ENCODE measurements at regions not wholly inside any gene's neighbourhood (a gene's known extent, or its start where the extent isn't known, plus 50 kb on each side); places are given as distances from the start of the nearest gene placed in this dataset.
"Not testable (repeated sequence)": the region's sequence is repeated elsewhere in the genome, so short reads cannot be mapped to it uniquely, and the experiment has no call there.

DNA sequence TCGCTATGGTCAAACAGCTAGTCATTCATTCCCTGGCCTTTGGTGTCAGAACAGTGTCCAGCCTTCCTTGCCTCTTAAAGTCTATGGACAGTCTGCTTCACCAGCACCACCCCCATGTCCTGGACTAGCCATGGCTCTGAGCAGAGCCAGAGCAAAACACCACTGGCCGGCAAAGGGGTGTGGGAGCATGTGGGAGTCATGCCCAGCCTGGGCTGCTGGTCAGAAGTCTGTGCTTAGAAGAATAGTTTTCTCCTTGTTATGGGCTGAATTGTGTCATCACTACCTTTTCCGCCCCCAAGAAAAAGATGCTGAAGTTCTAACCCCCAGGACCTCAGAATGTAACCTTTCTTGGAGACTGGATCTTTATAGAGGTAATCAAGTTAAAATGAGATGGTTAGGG, 132.9 kb upstream of the LPP start:
- H3K36me3 Mint-ChIP-seq = no peaks in the 10 kb centered on the region
- Histone ChIP-seq H3K36me3 (replicated peaks in 1 of 2; ENCODE audit: control insufficient read depth in 1 of 2, insufficient read depth in 2 of 2, low read length in 2 of 2) (no peaks in the 10 kb centered on the region), H3K9ac (ENCODE audit: insufficient read depth, low read length, poor library complexity, severe bottlenecking) (no peak overlapping the region), H3K27ac (ENCODE audit: low read depth in 1 of 2, low read length in 2 of 2) (no peak overlapping the region), H3K9me3 (replicated peaks in 1 of 2; ENCODE audit: control insufficient read depth in 1 of 2, insufficient read depth in 1 of 2, low read length in 2 of 2) (no peaks in the 10 kb centered on the region), H3K4me1 (ENCODE audit: control insufficient read depth in 1 of 2, insufficient read depth in 2 of 2, low read length in 2 of 2) (no peaks in the 10 kb centered on the region), H4K20me1 (ENCODE audit: insufficient read depth, low read length) (no peaks in the 10 kb centered on the region), H3K79me2 (ENCODE audit: insufficient read depth, low read length) (no peaks in the 10 kb centered on the region), H3K4me2 (replicated peaks; ENCODE audit: extremely low read depth, low read length, poor library complexity, severe bottlenecking) (no peak overlapping the region), H3K4me3 (replicated peaks in 1 of 3; ENCODE audit: low read depth in 2 of 3, low read length in 3 of 3) (no peak overlapping the region), H2AFZ (ENCODE audit: insufficient read depth, low read depth, low read length, poor library complexity, severe bottlenecking) (peak overlapping the region; percentile 1), H3K27me3 (ENCODE audit: control insufficient read depth in 2 of 2, insufficient read depth in 2 of 2, low read length in 2 of 2) (no peaks in the 10 kb centered on the region)
- peak overlapping the region in 1 of 2 donors; percentile 22 for H3K4me3 Mint-ChIP-seq
- peaks cover 0 to 6% (median 0%) of the 10 kb centered on the region in 7 donors for H3K9me3 Mint-ChIP-seq
- no peak for DNase-seq
- intact Hi-C loops (cut with micrococcal nuclease) = no loop called here
- peaks cover 3% of the 10 kb centered on the region for H3K4me1 Mint-ChIP-seq
- H3K27me3 Mint-ChIP-seq (ENCODE audit: low read depth in 3 of 3) = peaks cover 0 to 3% (median 1%) of the 10 kb centered on the region in 3 donors
- TF ChIP-seq, protein P1, sequence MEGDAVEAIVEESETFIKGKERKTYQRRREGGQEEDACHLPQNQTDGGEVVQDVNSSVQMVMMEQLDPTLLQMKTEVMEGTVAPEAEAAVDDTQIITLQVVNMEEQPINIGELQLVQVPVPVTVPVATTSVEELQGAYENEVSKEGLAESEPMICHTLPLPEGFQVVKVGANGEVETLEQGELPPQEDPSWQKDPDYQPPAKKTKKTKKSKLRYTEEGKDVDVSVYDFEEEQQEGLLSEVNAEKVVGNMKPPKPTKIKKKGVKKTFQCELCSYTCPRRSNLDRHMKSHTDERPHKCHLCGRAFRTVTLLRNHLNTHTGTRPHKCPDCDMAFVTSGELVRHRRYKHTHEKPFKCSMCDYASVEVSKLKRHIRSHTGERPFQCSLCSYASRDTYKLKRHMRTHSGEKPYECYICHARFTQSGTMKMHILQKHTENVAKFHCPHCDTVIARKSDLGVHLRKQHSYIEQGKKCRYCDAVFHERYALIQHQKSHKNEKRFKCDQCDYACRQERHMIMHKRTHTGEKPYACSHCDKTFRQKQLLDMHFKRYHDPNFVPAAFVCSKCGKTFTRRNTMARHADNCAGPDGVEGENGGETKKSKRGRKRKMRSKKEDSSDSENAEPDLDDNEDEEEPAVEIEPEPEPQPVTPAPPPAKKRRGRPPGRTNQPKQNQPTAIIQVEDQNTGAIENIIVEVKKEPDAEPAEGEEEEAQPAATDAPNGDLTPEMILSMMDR (IDR thresholded peaks at IDR 0.05) = no peak
- no peak overlapping the region for H3K27ac Mint-ChIP-seq
- 100% methylated on average over 1 of the region's 3 CpGs for WGBS (ENCODE audit: insufficient coverage)

DNA sequence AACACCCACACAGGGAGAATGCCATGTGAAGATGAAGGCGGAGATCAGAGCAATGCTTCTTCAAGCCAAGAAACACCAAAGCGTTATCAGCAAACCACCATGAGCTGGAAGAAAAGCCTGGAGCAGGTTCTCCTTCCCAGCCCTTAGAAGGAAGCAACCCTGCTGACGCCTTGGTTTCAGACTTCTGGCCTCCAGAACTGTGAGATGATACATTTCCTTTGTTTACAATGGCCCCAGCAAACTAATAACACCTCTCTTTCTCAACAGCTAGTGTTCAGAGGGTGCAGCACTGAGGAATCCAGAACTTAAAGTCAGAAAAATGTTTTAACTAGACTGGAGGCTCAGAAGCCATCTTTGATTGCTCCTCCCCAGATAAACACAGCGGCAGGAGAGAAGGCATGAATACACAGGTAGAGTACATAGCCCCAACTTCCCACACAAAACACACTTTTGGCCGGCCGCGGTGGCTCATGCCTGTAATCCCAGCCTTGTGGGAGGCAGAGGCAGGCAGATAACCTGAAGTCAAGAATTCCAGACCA, 132.4 kb upstream of the LPP start:
- Histone ChIP-seq H3K36me3 (replicated peaks in 1 of 2; ENCODE audit: control insufficient read depth in 1 of 2, insufficient read depth in 2 of 2, low read length in 2 of 2) (no peaks in the 10 kb centered on the region), H3K27ac (ENCODE audit: low read depth in 1 of 2, low read length in 2 of 2) (no peak overlapping the region), H3K4me1 (ENCODE audit: control insufficient read depth in 1 of 2, insufficient read depth in 2 of 2, low read length in 2 of 2) (no peaks in the 10 kb centered on the region), H3K4me3 (replicated peaks in 1 of 3; ENCODE audit: low read depth in 2 of 3, low read length in 3 of 3) (no peak overlapping the region), H3K27me3 (ENCODE audit: control insufficient read depth in 2 of 2, insufficient read depth in 2 of 2, low read length in 2 of 2) (no peaks in the 10 kb centered on the region), H3K79me2 (ENCODE audit: insufficient read depth, low read length) (no peaks in the 10 kb centered on the region), H3K9me3 (replicated peaks in 1 of 2; ENCODE audit: control insufficient read depth in 1 of 2, insufficient read depth in 1 of 2, low read length in 2 of 2) (no peaks in the 10 kb centered on the region), H2AFZ (ENCODE audit: insufficient read depth, low read depth, low read length, poor library complexity, severe bottlenecking) (peak overlapping the region; percentile 1), H3K4me2 (replicated peaks; ENCODE audit: extremely low read depth, low read length, poor library complexity, severe bottlenecking) (no peak overlapping the region), H3K9ac (ENCODE audit: insufficient read depth, low read length, poor library complexity, severe bottlenecking) (no peak overlapping the region), H4K20me1 (ENCODE audit: insufficient read depth, low read length) (no peaks in the 10 kb centered on the region)
- intact Hi-C loops (cut with micrococcal nuclease) = no loop called here
- Mint-ChIP-seq H3K27ac (no peak overlapping the region), H3K4me3 (no peak overlapping the region), H3K4me1 (peaks cover 3% of the 10 kb centered on the region), H3K27me3 (ENCODE audit: low read depth in 3 of 3) (peaks cover 0 to 3% (median 1%) of the 10 kb centered on the region in 3 donors), H3K9me3 (peaks cover 0 to 6% (median 0%) of the 10 kb centered on the region in 7 donors), H3K36me3 (no peaks in the 10 kb centered on the region)
- 100% methylated on average over 3 of the region's 7 CpGs for WGBS (ENCODE audit: insufficient coverage)
- TF ChIP-seq, protein P1 (IDR thresholded peaks at IDR 0.05) = no peak
- DNase-seq = no peak

DNA sequence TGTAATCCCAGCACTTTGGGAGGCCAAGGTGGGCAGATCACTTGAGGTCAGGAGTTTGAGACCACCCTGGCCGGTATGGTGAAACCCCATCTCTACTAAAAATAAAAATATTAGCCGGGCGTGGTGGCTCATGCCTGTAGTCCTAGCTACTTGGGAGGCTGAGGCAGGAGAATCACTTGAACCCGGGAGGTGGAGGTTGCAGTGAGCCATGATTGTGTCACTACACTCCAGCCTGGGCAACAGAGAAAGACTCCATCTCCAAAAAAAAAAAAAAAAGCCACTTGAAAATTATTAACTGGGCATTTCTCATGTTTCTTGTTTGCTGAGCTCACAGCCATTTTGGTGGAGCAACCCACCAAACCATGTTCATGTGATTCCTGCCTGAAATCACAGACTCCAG, 131.1 kb upstream of the LPP start:
- H3K27me3 ChIP-seq (ENCODE audit: control insufficient read depth in 2 of 2, insufficient read depth in 2 of 2, low read length in 2 of 2); H3K9me3 Mint-ChIP-seq; intact Hi-C loops (cut with micrococcal nuclease): not testable (repeated sequence)

More for the DNA sequence above, 131.1 kb upstream of the LPP start:
- not testable (repeated sequence) for H3K27ac Mint-ChIP-seq; H3K27ac ChIP-seq (ENCODE audit: low read depth in 1 of 2, low read length in 2 of 2); H3K9ac ChIP-seq (ENCODE audit: insufficient read depth, low read length, poor library complexity, severe bottlenecking); H3K36me3 Mint-ChIP-seq; H4K20me1 ChIP-seq (ENCODE audit: insufficient read depth, low read length); H3K4me1 ChIP-seq (ENCODE audit: control insufficient read depth in 1 of 2, insufficient read depth in 2 of 2, low read length in 2 of 2); H2AFZ ChIP-seq (ENCODE audit: insufficient read depth, low read depth, low read length, poor library complexity, severe bottlenecking); H3K79me2 ChIP-seq (ENCODE audit: insufficient read depth, low read length); H3K4me1 Mint-ChIP-seq; H3K9me3 ChIP-seq (replicated peaks in 1 of 2; ENCODE audit: control insufficient read depth in 1 of 2, insufficient read depth in 1 of 2, low read length in 2 of 2); H3K36me3 ChIP-seq (replicated peaks in 1 of 2; ENCODE audit: control insufficient read depth in 1 of 2, insufficient read depth in 2 of 2, low read length in 2 of 2); H3K4me3 Mint-ChIP-seq; DNase-seq; H3K27me3 Mint-ChIP-seq (ENCODE audit: low read depth in 3 of 3); H3K4me3 ChIP-seq (replicated peaks in 1 of 3; ENCODE audit: low read depth in 2 of 3, low read length in 3 of 3); H3K4me2 ChIP-seq (replicated peaks; ENCODE audit: extremely low read depth, low read length, poor library complexity, severe bottlenecking)
- WGBS (ENCODE audit: insufficient coverage) = 100% methylated on average over 1 of the region's 4 CpGs

Measured in CD14-positive monocyte (primary cell).